Retinal pigment epithelial cell (primary cell): ENCODE measurements at regions not wholly inside any gene's neighbourhood (a gene's known extent, or its start where the extent isn't known, plus 50 kb on each side); places are given as distances from the start of the nearest gene placed in this dataset.
"Not testable (repeated sequence)": the region's sequence is repeated elsewhere in the genome, so short reads cannot be mapped to it uniquely, and the experiment has no call there.

Experiments used
- DNase-seq: peaks from one replicate; pipeline ENCODE4 v3.0.0-alpha.2; 2010; ENCODE audit warnings: low read depth
- H3K4me3 ChIP-seq: 2 replicates; pipeline ENCODE4 v1.5.1; 2011; ENCODE audit warnings: mild to moderate bottlenecking, low read length, control low read depth, moderate library complexity
- CTCF ChIP-seq: conservative IDR thresholded peaks from 2 replicates; pipeline ENCODE4 v1.5.1; 2011; ENCODE audit warnings: low read depth, low read length, control low read depth, inconsistent platforms

- no peak for DNase-seq
- H3K4me3 ChIP-seq = no peak overlapping the region
- TF ChIP-seq CTCF = no peak
Measured at GRCh38 chr6:119938752-119939151, 589.2 kb upstream of the MAN1A1 start.

GRCh38 chr6:119934816-119935215 is 585.3 kb upstream of the MAN1A1 start:
- H3K4me3 ChIP-seq = no peak overlapping the region
- TF ChIP-seq CTCF = no peak

GRCh38 chr6:119929121-119929520 is 579.6 kb upstream of the MAN1A1 start:
- H3K4me3 ChIP-seq = no peak overlapping the region
- no peak for DNase-seq
- TF ChIP-seq CTCF = no peak

More at GRCh38 chr6:119934816-119935215, 585.3 kb upstream of the MAN1A1 start:
- no peak for DNase-seq

- not testable (repeated sequence) for DNase-seq
Measured at GRCh38 chr6:119924888-119925287, 575.3 kb upstream of the MAN1A1 start.

GRCh38 chr6:119922814-119923213 is 573.3 kb upstream of the MAN1A1 start:
- DNase-seq = no peak
- H3K4me3 ChIP-seq = no peak overlapping the region
- TF ChIP-seq CTCF = no peak

More at GRCh38 chr6:119924888-119925287, 575.3 kb upstream of the MAN1A1 start:
- H3K4me3 ChIP-seq = not testable (repeated sequence)

GRCh38 chr6:119921491-119922010 is 572.0 kb upstream of the MAN1A1 start:
- H3K4me3 ChIP-seq = no peak overlapping the region
- no peak for DNase-seq
- no peak for TF ChIP-seq CTCF

GRCh38 chr6:119917186-119917585 is 567.6 kb upstream of the MAN1A1 start:
- H3K4me3 ChIP-seq = no peak overlapping the region
- no peak for TF ChIP-seq CTCF
- no peak for DNase-seq

- no peak overlapping the region for H3K4me3 ChIP-seq
- TF ChIP-seq CTCF = no peak
- no peak for DNase-seq
Measured at GRCh38 chr6:119915971-119916370, 566.4 kb upstream of the MAN1A1 start.
